Neural progenitor cell (in vitro differentiated cells): ENCODE measurements at regions not wholly inside any gene's neighbourhood (a gene's known extent, or its start where the extent isn't known, plus 50 kb on each side); places are given as distances from the start of the nearest gene placed in this dataset.

Experiments
- EZH2 ChIP-seq: fragments of 200-600 bp; sonication (generic); IDR thresholded peaks from 2 replicates; pipeline ENCODE4 v1.6.1; 2017; ENCODE audit warnings: antibody characterized with exemption, mild to moderate bottlenecking, moderate library complexity
- EZH2phosphoT487 ChIP-seq: fragments of 200-600 bp; sonication (generic); IDR thresholded peaks from 2 replicates; pipeline ENCODE4 v1.6.1; 2017; ENCODE audit warnings: antibody characterized with exemption
- TF ChIP-seq, protein P1 (sequence below): fragments of 200-600 bp; sonication (generic); IDR thresholded peaks from 2 replicates; pipeline ENCODE4 v1.5.1; 2017; ENCODE audit warnings: antibody characterized with exemption, mild to moderate bottlenecking

DNA sequence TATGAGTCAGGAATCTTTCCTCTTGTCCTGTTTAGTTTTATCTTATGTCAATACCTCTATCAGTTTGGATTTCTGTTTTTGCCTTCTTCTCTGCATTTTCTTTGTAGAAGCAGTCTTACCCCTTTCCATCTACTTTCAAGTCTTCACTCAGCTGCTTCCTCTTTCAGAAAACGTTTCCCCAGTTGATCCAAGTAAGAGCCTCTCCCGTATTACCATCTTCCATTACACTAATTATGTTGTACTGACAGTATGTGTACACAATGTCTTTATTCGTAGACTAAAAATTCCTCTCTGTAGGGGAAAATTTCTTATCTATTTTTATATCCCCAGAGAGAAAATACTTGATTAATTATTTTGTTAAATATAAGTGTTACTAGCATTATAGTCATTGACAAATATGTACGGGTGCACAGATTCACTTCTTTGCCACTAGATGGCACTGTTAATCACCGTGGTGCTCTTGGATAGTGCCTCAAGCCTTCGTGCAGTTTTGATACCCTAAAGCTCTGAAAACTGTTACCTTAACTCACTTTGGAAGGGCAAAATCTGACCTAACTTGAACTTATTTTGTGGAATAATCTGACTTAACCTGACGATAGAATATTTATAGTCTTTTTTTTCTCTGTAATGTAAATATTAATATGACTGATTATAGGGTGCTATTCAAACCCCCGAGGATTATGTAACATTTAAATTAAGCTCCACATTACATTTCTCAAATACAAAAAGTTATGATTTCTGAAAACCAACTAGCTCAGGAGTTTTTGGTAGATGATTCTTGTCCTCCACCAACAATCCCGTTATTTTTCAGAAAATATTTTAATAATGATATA lies 74.2 kb upstream of the POU1F1 start:
- TF ChIP-seq, protein P1, sequence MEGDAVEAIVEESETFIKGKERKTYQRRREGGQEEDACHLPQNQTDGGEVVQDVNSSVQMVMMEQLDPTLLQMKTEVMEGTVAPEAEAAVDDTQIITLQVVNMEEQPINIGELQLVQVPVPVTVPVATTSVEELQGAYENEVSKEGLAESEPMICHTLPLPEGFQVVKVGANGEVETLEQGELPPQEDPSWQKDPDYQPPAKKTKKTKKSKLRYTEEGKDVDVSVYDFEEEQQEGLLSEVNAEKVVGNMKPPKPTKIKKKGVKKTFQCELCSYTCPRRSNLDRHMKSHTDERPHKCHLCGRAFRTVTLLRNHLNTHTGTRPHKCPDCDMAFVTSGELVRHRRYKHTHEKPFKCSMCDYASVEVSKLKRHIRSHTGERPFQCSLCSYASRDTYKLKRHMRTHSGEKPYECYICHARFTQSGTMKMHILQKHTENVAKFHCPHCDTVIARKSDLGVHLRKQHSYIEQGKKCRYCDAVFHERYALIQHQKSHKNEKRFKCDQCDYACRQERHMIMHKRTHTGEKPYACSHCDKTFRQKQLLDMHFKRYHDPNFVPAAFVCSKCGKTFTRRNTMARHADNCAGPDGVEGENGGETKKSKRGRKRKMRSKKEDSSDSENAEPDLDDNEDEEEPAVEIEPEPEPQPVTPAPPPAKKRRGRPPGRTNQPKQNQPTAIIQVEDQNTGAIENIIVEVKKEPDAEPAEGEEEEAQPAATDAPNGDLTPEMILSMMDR: peak; percentile 97
- no peak for TF ChIP-seq EZH2
- TF ChIP-seq EZH2phosphoT487: no peak
